Spleen (tissue), 11 donors: ENCODE measurements at regions not wholly inside any gene's neighbourhood (a gene's known extent, or its start where the extent isn't known, plus 50 kb on each side); places are given as distances from the start of the nearest gene placed in this dataset.
"Not testable (repeated sequence)": the region's sequence is repeated elsewhere in the genome, so short reads cannot be mapped to it uniquely, and the experiment has no call there.

Source experiments
- DNase-seq: peaks from one replicate; pipeline ENCODE4 v3.0.0-alpha.2; 2020
- H3K27ac ChIP-seq, 8 donors: fragments of 200-600 bp; sonication (generic) in 7 of 8; 1 replicate in 4 of 8; 2 replicates in 4 of 8; pipeline versions ENCODE4 v1.5.0 to v1.8.0; 2016 to 2021; ENCODE audit warnings: inconsistent platforms in 4 of 8, mild to moderate bottlenecking in 4 of 8, moderate library complexity in 1 of 8
- H3K27me3 ChIP-seq, 7 donors: fragments of 200-600 bp; sonication (generic) in 6 of 7; replicated peaks in 1 of 7; 1 replicate in 4 of 7; 2 replicates in 3 of 7; pipeline versions ENCODE4 v1.5.0 to v1.8.0; 2016 to 2021; ENCODE audit warnings: inconsistent platforms in 3 of 7, mild to moderate bottlenecking in 1 of 7
- H3K36me3 ChIP-seq, 6 donors: fragments of 200-600 bp; sonication (generic) in 5 of 6; 1 replicate in 4 of 6; 2 replicates in 2 of 6; pipeline versions ENCODE4 v1.5.0 to v1.8.0; 2016 to 2021; ENCODE audit warnings: inconsistent platforms in 2 of 6
- H3K4me1 ChIP-seq, 6 donors: fragments of 200-600 bp; sonication (generic) in 5 of 6; 1 replicate in 3 of 6; 2 replicates in 3 of 6; pipeline versions ENCODE4 v1.5.0 to v1.8.0; 2016 to 2021; ENCODE audit warnings: inconsistent platforms in 3 of 6
- H3K4me3 ChIP-seq, 8 donors: fragments of 200-600 bp; sonication (generic) in 7 of 8; 1 replicate in 4 of 8; 2 replicates in 4 of 8; pipeline versions ENCODE4 v1.5.0 to v1.8.0; 2016 to 2021; ENCODE audit warnings: inconsistent platforms in 4 of 8, mild to moderate bottlenecking in 4 of 8, moderate library complexity in 2 of 8
- H3K9me3 ChIP-seq, 8 donors: fragments of 200-600 bp; sonication (generic) in 7 of 8; 1 replicate in 4 of 8; 2 replicates in 4 of 8; pipeline versions ENCODE4 v1.5.0 to v1.8.0; 2016 to 2021; ENCODE audit warnings: inconsistent platforms in 4 of 8
- CTCF ChIP-seq, 11 experiments: fragments of 200-600 bp in 7 of 11; fragments of 450-650 bp in 4 of 11; sonication (generic) in 4 of 11; IDR thresholded peaks in 8 of 11; conservative IDR thresholded peaks in 3 of 11; 1 replicate in 7 of 11; 2 replicates in 4 of 11; pipeline versions ENCODE4 v1.4.0 to v1.8.0; 2016 to 2021; ENCODE audit warnings: antibody characterized with exemption in 11 of 11, inconsistent platforms in 4 of 11, mild to moderate bottlenecking in 1 of 11
- POLR2A ChIP-seq, 3 donors: fragments of 450-650 bp; IDR thresholded peaks; one replicate each; pipeline ENCODE4 v1.5.1; 2017; ENCODE audit warnings: antibody characterized with exemption in 3 of 3, mild to moderate bottlenecking in 1 of 3
- POLR2AphosphoS5 ChIP-seq, 3 donors: sonication (generic); formaldehyde crosslinking; IDR thresholded peaks; one replicate each; pipeline ENCODE4 v1.5.1; 2017; ENCODE audit warnings: antibody characterized with exemption in 3 of 3
- WGBS, 5 donors: extraction: QIAGEN DNeasy Blood & Tissue Kit in 3 of 5; methylation state at CpG; one replicate each; pipeline versions ENCODE4 v1.1.5 to v1.1.7; 2013 to 2018; 5-methylcytosine and 5-hydroxymethylcytosine counted together
- intact Hi-C: fragments of 100-400 bp; cut with DNase I; formaldehyde crosslinking; loops from one replicate; pipeline ENCODE4 v1.15.0; 2023; ENCODE audit warnings: low total_unique reads
- donor health status: healthy with polysubstance abuse.
- donor health status: DM: no; HTN: no; CAD: no; lungs with moderate emphysema.
- donor health status: DM: no; HTN: no; CAD: no.
- donor health status: Bipolar disorder and iron deficiency.
- donor health status: healthy.
- donor health status: DM: no; HTN: no; CAD: no.
- donor health status: DM: yes; HTN: yes; CAD: no.

GRCh38 chr5:66285343-66285922 is 141.3 kb downstream of the SREK1 start:
- H3K4me3 ChIP-seq: no peak overlapping the region
- no peak for DNase-seq
- no peaks in the 10 kb centered on the region for H3K36me3 ChIP-seq
- no peak overlapping the region for H3K27ac ChIP-seq
- 68 to 92% (median 87%) methylated on average over 3 of the region's 3 CpGs for WGBS, 5 donors
- peaks cover 0 to 3% (median 0%) of the 10 kb centered on the region in 8 donors for H3K9me3 ChIP-seq
- H3K27me3 ChIP-seq: no peaks in the 10 kb centered on the region
- intact Hi-C loops: no loop called here
- TF ChIP-seq POLR2AphosphoS5 (IDR thresholded peaks at IDR 0.05) (no peak), CTCF (IDR thresholded peaks at IDR 0.05 in 8 of 11, conservative IDR thresholded peaks at IDR 0.05 in 3 of 11) (no peak), POLR2A (IDR thresholded peaks at IDR 0.05) (no peak)
- H3K4me1 ChIP-seq: peaks cover 0 to 5% (median 0%) of the 10 kb centered on the region in 6 donors

GRCh38 chr5:66291771-66292170 is 147.7 kb downstream of the SREK1 start:
- no peak for DNase-seq
- Histone ChIP-seq H3K9me3 (peaks cover 0 to 3% (median 0%) of the 10 kb centered on the region in 8 donors), H3K27ac (no peak overlapping the region), H3K27me3 (no peaks in the 10 kb centered on the region), H3K4me1 (no peaks in the 10 kb centered on the region), H3K36me3 (no peaks in the 10 kb centered on the region), H3K4me3 (no peak overlapping the region)
- intact Hi-C loops: no loop called here
- no peak for TF ChIP-seq POLR2AphosphoS5 (IDR thresholded peaks at IDR 0.05)
- no peak for TF ChIP-seq CTCF (IDR thresholded peaks at IDR 0.05 in 8 of 11, conservative IDR thresholded peaks at IDR 0.05 in 3 of 11)
- no peak for TF ChIP-seq POLR2A (IDR thresholded peaks at IDR 0.05)
- WGBS, 5 donors: 82 to 100% (median 96%) methylated on average over 1 of the region's 1 CpG

- H3K4me3 ChIP-seq, H3K27ac ChIP-seq, H3K9me3 ChIP-seq, H3K27me3 ChIP-seq, intact Hi-C loops, DNase-seq, H3K4me1 ChIP-seq, H3K36me3 ChIP-seq: not testable (repeated sequence)
- 88 to 96% (median 91%) methylated on average over 10 of the region's 10 CpGs for WGBS, 5 donors
Measured at GRCh38 chr5:66293851-66294250, 149.8 kb downstream of the SREK1 start.

- Histone ChIP-seq H3K4me1 (no peaks in the 10 kb centered on the region), H3K36me3 (no peaks in the 10 kb centered on the region), H3K27ac (no peak overlapping the region), H3K9me3 (no peaks in the 10 kb centered on the region), H3K27me3 (peaks cover 0 to 7% (median 0%) of the 10 kb centered on the region in 7 donors), H3K4me3 (no peak overlapping the region)
- no peak for TF ChIP-seq POLR2AphosphoS5 (IDR thresholded peaks at IDR 0.05)
- no peak for TF ChIP-seq POLR2A (IDR thresholded peaks at IDR 0.05)
- no peak for TF ChIP-seq CTCF (IDR thresholded peaks at IDR 0.05 in 8 of 11, conservative IDR thresholded peaks at IDR 0.05 in 3 of 11)
- DNase-seq: no peak
- WGBS, 5 donors: 92 to 98% (median 94%) methylated on average over 2 of the region's 2 CpGs
- intact Hi-C loops: no loop called here
Measured at GRCh38 chr5:66299463-66299862, 155.4 kb downstream of the SREK1 start.

- DNase-seq: no peak
- Histone ChIP-seq H3K36me3 (no peaks in the 10 kb centered on the region), H3K9me3 (no peaks in the 10 kb centered on the region), H3K4me3 (no peak overlapping the region), H3K27ac (no peak overlapping the region), H3K4me1 (peaks cover 0 to 13% (median 10%) of the 10 kb centered on the region in 6 donors), H3K27me3 (peaks cover 0 to 20% (median 0%) of the 10 kb centered on the region in 7 donors)
- 92 to 96% (median 93%) methylated on average over 10 to 12 of the region's 12 CpGs for WGBS, 5 donors
- TF ChIP-seq POLR2A (IDR thresholded peaks at IDR 0.05) (no peak), CTCF (IDR thresholded peaks at IDR 0.05 in 8 of 11, conservative IDR thresholded peaks at IDR 0.05 in 3 of 11) (no peak)
- intact Hi-C loops: no loop called here
Measured at GRCh38 chr5:66302344-66302743, 158.2 kb downstream of the SREK1 start.
